ENCODE measurements at regions not wholly inside any gene's neighbourhood (a gene's known extent, or its start where the extent isn't known, plus 50 kb on each side); places are given as distances from the start of the nearest gene placed in this dataset.

DNA sequence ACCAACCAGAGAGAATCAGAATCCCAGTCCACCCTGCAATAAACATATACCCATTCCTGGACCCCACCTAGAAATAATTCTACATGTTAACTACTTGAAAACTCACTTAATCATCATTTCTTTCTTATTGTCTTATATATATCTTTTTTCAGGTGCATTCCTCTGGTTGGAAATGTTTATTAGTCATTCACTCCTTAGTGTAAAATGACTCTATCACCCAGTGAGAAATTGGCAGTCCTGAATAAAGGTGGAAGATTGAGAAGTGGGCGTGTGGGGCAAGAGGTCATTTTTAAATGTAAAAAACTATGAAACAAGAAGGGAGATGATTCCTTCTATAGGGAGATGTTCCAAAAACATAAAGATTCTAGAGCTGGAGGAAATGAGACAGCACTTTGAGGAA lies 101.2 kb upstream of the MBNL2 start:
- ChIA-PET POLR2A (no interaction called here), CTCF (interaction anchor here (1.0 kb wide), 1 partner anchor 11 kb away, joined by 3 read pairs; no protein-coding TSS in a partner anchor)
- Histone ChIP-seq H3K9me3 (ENCODE audit: control extremely low read depth in 1 of 3, control insufficient read depth in 2 of 3, insufficient read depth in 1 of 3, low read length in 2 of 3) (no peaks in the 10 kb centered on the region), H3K27ac (ENCODE audit: low read length in 2 of 2) (no peak overlapping the region), H2AFZ (ENCODE audit: insufficient read depth, low read depth, low read length, poor library complexity, severe bottlenecking) (no peak overlapping the region), H4K20me1 (ENCODE audit: control insufficient read depth, insufficient read depth, low read length, poor library complexity, severe bottlenecking) (no peaks in the 10 kb centered on the region), H3K27me3 (replicated peaks in 1 of 4; ENCODE audit: control extremely low read depth in 1 of 4, control insufficient read depth in 3 of 4, insufficient read depth in 4 of 4, low read length in 3 of 4) (peaks cover 0 to 6% (median 1%) of the 10 kb centered on the region in 4 experiments), H3K36me3 (replicated peaks in 1 of 2; ENCODE audit: control extremely low read depth in 1 of 2, control insufficient read depth in 1 of 2, extremely low read depth in 1 of 2, insufficient read depth in 2 of 2, low read length in 1 of 2) (no peaks in the 10 kb centered on the region), H3K4me2 (replicated peaks; ENCODE audit: low read depth, low read length, poor library complexity, severe bottlenecking) (no peak overlapping the region), H3K9ac (ENCODE audit: low read length) (no peak overlapping the region), H3K4me3 (ENCODE audit: control extremely low read depth in 1 of 5, extremely low read depth in 1 of 5, insufficient read depth in 1 of 5, low read depth in 2 of 5, low read length in 4 of 5) (no peak overlapping the region), H3K4me1 (ENCODE audit: control insufficient read depth in 2 of 2, insufficient read depth in 2 of 2, low read length in 2 of 2) (no peaks in the 10 kb centered on the region), H3K79me2 (ENCODE audit: control insufficient read depth, insufficient read depth, low read length) (no peaks in the 10 kb centered on the region)
- Mint-ChIP-seq H3K4me1 (no peaks in the 10 kb centered on the region), H3K27me3 (peaks cover 48% of the 10 kb centered on the region), H3K9me3 (ENCODE audit: insufficient read depth) (no peaks in the 10 kb centered on the region), H3K4me3 (no peak overlapping the region), H3K27ac (no peak overlapping the region)
- intact Hi-C loops (cut with micrococcal nuclease), result no loop called here
- ATAC-seq (ENCODE audit: low read depth) (no peak), DNase-seq (no peak)
- TF ChIP-seq, protein P1, sequence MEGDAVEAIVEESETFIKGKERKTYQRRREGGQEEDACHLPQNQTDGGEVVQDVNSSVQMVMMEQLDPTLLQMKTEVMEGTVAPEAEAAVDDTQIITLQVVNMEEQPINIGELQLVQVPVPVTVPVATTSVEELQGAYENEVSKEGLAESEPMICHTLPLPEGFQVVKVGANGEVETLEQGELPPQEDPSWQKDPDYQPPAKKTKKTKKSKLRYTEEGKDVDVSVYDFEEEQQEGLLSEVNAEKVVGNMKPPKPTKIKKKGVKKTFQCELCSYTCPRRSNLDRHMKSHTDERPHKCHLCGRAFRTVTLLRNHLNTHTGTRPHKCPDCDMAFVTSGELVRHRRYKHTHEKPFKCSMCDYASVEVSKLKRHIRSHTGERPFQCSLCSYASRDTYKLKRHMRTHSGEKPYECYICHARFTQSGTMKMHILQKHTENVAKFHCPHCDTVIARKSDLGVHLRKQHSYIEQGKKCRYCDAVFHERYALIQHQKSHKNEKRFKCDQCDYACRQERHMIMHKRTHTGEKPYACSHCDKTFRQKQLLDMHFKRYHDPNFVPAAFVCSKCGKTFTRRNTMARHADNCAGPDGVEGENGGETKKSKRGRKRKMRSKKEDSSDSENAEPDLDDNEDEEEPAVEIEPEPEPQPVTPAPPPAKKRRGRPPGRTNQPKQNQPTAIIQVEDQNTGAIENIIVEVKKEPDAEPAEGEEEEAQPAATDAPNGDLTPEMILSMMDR (IDR thresholded peaks at IDR 0.05), result no peak
- TF ChIP-seq EZH2 (IDR thresholded peaks at IDR 0.05; ENCODE audit: borderline replicate concordance, insufficient read depth, low read depth, low read length, poor library complexity, severe bottlenecking), result no peak
- WGBS (ENCODE audit: insufficient coverage), result 89% methylated on average over 1 of the region's 1 CpG

DNA sequence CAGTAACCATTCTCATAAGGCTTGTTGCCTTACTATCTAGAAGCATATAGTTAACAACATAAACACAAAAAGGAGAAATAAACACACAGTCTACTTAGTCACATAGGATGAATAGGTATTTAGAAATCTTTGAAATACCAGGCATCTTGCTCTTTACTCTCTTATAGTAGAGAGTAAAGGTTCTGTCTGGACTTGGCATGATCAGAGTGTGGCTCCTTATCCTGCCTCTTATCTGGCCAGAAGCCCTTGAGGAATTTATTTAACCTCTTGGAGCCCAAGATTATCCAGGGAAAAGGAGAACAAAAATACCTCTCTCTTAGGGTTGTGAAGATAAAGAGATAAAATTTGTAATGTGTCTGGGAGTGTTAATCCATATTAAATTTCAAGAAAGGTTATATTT lies 100.2 kb upstream of the MBNL2 start:
- DNase-seq (no peak), ATAC-seq (ENCODE audit: low read depth) (no peak)
- no peaks in the 10 kb centered on the region for H3K79me2 ChIP-seq (ENCODE audit: control insufficient read depth, insufficient read depth, low read length)
- ChIA-PET POLR2A (no interaction called here), CTCF (no interaction called here)
- no peak overlapping the region for H3K9ac ChIP-seq (ENCODE audit: low read length)
- H3K36me3 ChIP-seq (replicated peaks in 1 of 2; ENCODE audit: control extremely low read depth in 1 of 2, control insufficient read depth in 1 of 2, extremely low read depth in 1 of 2, insufficient read depth in 2 of 2, low read length in 1 of 2), result no peaks in the 10 kb centered on the region
- Mint-ChIP-seq H3K4me1 (no peaks in the 10 kb centered on the region), H3K4me3 (no peak overlapping the region), H3K27me3 (peaks cover 48% of the 10 kb centered on the region), H3K9me3 (ENCODE audit: insufficient read depth) (no peaks in the 10 kb centered on the region), H3K27ac (no peak overlapping the region)
- H3K27me3 ChIP-seq (replicated peaks in 1 of 4; ENCODE audit: control extremely low read depth in 1 of 4, control insufficient read depth in 3 of 4, insufficient read depth in 4 of 4, low read length in 3 of 4), result peaks cover 0 to 8% (median 0%) of the 10 kb centered on the region in 4 experiments
- TF ChIP-seq, protein P1 (IDR thresholded peaks at IDR 0.05), result no peak
- TF ChIP-seq EZH2 (IDR thresholded peaks at IDR 0.05; ENCODE audit: borderline replicate concordance, insufficient read depth, low read depth, low read length, poor library complexity, severe bottlenecking), result no peak
- no peak overlapping the region for H3K4me3 ChIP-seq (ENCODE audit: control extremely low read depth in 1 of 5, extremely low read depth in 1 of 5, insufficient read depth in 1 of 5, low read depth in 2 of 5, low read length in 4 of 5)
- no peak overlapping the region for H3K4me2 ChIP-seq (replicated peaks; ENCODE audit: low read depth, low read length, poor library complexity, severe bottlenecking)
- H3K27ac ChIP-seq (ENCODE audit: low read length in 2 of 2), result no peak overlapping the region
- intact Hi-C loops (cut with micrococcal nuclease), result no loop called here
- no peak overlapping the region for H2AFZ ChIP-seq (ENCODE audit: insufficient read depth, low read depth, low read length, poor library complexity, severe bottlenecking)
- no peaks in the 10 kb centered on the region for H3K4me1 ChIP-seq (ENCODE audit: control insufficient read depth in 2 of 2, insufficient read depth in 2 of 2, low read length in 2 of 2)
- no peaks in the 10 kb centered on the region for H3K9me3 ChIP-seq (ENCODE audit: control extremely low read depth in 1 of 3, control insufficient read depth in 2 of 3, insufficient read depth in 1 of 3, low read length in 2 of 3)
- no peaks in the 10 kb centered on the region for H4K20me1 ChIP-seq (ENCODE audit: control insufficient read depth, insufficient read depth, low read length, poor library complexity, severe bottlenecking)

Measured in B cell (primary cell).